B cell (primary cell): ENCODE measurements at regions not wholly inside any gene's neighbourhood (a gene's known extent, or its start where the extent isn't known, plus 50 kb on each side); places are given as distances from the start of the nearest gene placed in this dataset.

Experiments
- ATAC-seq: fragments of 200-7000 bp; cut with Tn5 transposase; one replicate; pipeline ENCODE4 v1.10.0; 2021; ENCODE audit warnings: low read depth, mild to moderate bottlenecking, moderate number of reproducible peaks, moderate library complexity
- CTCF ChIA-PET: fragments of 350-600 bp; sonication (Branson Sonifier 250); formaldehyde crosslinking; loops from one replicate; lab custom pipeline; 2021; ENCODE audit warnings: antibody characterized with exemption, inconsistent platforms; lab: Charles Lee
- POLR2A ChIA-PET: fragments of 350-600 bp; sonication (Branson Sonifier 250); formaldehyde crosslinking; loops from one replicate; lab custom pipeline; 2021; ENCODE audit warnings: antibody characterized with exemption; lab: Charles Lee
- DNase-seq: peaks from one replicate; pipeline ENCODE4 v3.0.0; 2013
- H2AFZ ChIP-seq: 2 replicates; pipeline ENCODE4 v1.6.1; 2012; ENCODE audit warnings: mild to moderate bottlenecking, low read depth, low read length; ENCODE audit not compliant: insufficient read depth, poor library complexity, severe bottlenecking
- H3K27ac ChIP-seq, 2 donors: 1 replicate in 1 of 2; 2 replicates in 1 of 2; pipeline ENCODE4 v1.5.1; 2012 to 2013; ENCODE audit warnings: low read length in 2 of 2, mild to moderate bottlenecking in 2 of 2, moderate library complexity in 1 of 2
- H3K27me3 ChIP-seq, 4 experiments: fragments of 200-600 bp in 1 of 4; sonication (generic) in 1 of 4; replicated peaks in 1 of 4; 1 replicate in 2 of 4; 2 replicates in 2 of 4; pipeline versions ENCODE4 v1.6.1 to v1.7.0; 2013 to 2016; ENCODE audit warnings: low read length in 3 of 4, mild to moderate bottlenecking in 2 of 4, mixed read lengths in 1 of 4, moderate library complexity in 1 of 4; ENCODE audit not compliant: insufficient read depth in 4 of 4, control insufficient read depth in 3 of 4; ENCODE audit errors: control extremely low read depth in 1 of 4
- H3K36me3 ChIP-seq, 2 experiments: replicated peaks in 1 of 2; 1 replicate in 1 of 2; 2 replicates in 1 of 2; pipeline versions ENCODE4 v1.6.1 to v1.7.1; 2013; ENCODE audit warnings: low read length in 1 of 2; ENCODE audit not compliant: insufficient read depth in 2 of 2, control insufficient read depth in 1 of 2; ENCODE audit errors: control extremely low read depth in 1 of 2, extremely low read depth in 1 of 2
- H3K4me1 ChIP-seq, 2 donors: fragments of 200-600 bp in 1 of 2; sonication (generic) in 1 of 2; 1 replicate in 1 of 2; 2 replicates in 1 of 2; pipeline versions ENCODE4 v1.5.1 to v1.6.1; 2013 to 2017; ENCODE audit warnings: low read length in 2 of 2; ENCODE audit not compliant: control insufficient read depth in 2 of 2, insufficient read depth in 2 of 2
- H3K4me2 ChIP-seq: replicated peaks from 2 replicates; pipeline ENCODE3; 2012; ENCODE audit warnings: mild to moderate bottlenecking, low read depth, low read length; ENCODE audit not compliant: poor library complexity, severe bottlenecking
- H3K4me3 ChIP-seq, 5 experiments: fragments of 200-600 bp in 1 of 5; sonication (generic) in 1 of 5; 1 replicate in 3 of 5; 2 replicates in 2 of 5; pipeline versions ENCODE4 v1.5.1 to v1.7.0; 2011 to 2016; ENCODE audit warnings: low read length in 4 of 5, mild to moderate bottlenecking in 4 of 5, low read depth in 2 of 5, control low read depth in 1 of 5, moderate library complexity in 1 of 5; ENCODE audit not compliant: insufficient read depth in 1 of 5; ENCODE audit errors: control extremely low read depth in 1 of 5, extremely low read depth in 1 of 5
- H3K79me2 ChIP-seq: fragments of 200-600 bp; sonication (generic); one replicate; pipeline ENCODE4 v1.6.0; 2016; ENCODE audit warnings: low read length; ENCODE audit not compliant: control insufficient read depth, insufficient read depth
- H3K9ac ChIP-seq: fragments of 200-600 bp; sonication (generic); 2 replicates; pipeline ENCODE4 v1.6.1; 2017; ENCODE audit warnings: mild to moderate bottlenecking, low read length, moderate library complexity
- H3K9me3 ChIP-seq, 3 donors: one replicate each; pipeline versions ENCODE4 v1.6.1 to v1.7.1; 2013; ENCODE audit warnings: low read length in 2 of 3; ENCODE audit not compliant: control insufficient read depth in 2 of 3, insufficient read depth in 1 of 3; ENCODE audit errors: control extremely low read depth in 1 of 3
- H4K20me1 ChIP-seq: 2 replicates; pipeline ENCODE4 v1.6.0; 2012; ENCODE audit warnings: mild to moderate bottlenecking, low read length; ENCODE audit not compliant: insufficient read depth, control insufficient read depth, poor library complexity, severe bottlenecking
- H3K27ac Mint-ChIP-seq: one replicate; pipeline ENCODE4 v1.8.0; 2021; ENCODE audit warnings: mixed read lengths
- H3K27me3 Mint-ChIP-seq: one replicate; pipeline ENCODE4 v1.8.0; 2021; ENCODE audit warnings: mixed read lengths
- H3K4me1 Mint-ChIP-seq: one replicate; pipeline ENCODE4 v1.8.0; 2021; ENCODE audit warnings: mixed read lengths
- H3K4me3 Mint-ChIP-seq: one replicate; pipeline ENCODE4 v1.8.0; 2021; ENCODE audit warnings: mixed read lengths
- H3K9me3 Mint-ChIP-seq: one replicate; pipeline ENCODE4 v1.8.0; 2022; ENCODE audit warnings: mixed read lengths; ENCODE audit not compliant: insufficient read depth
- CTCF ChIP-seq: fragments of 200-600 bp; IDR thresholded peaks from one replicate; pipeline ENCODE4 v1.8.0; 2022; ENCODE audit warnings: antibody characterized with exemption, mild to moderate bottlenecking
- EZH2 ChIP-seq: IDR thresholded peaks from 2 replicates; pipeline ENCODE4 v1.6.1; 2012; ENCODE audit warnings: borderline replicate concordance, low read depth, mild to moderate bottlenecking, moderate library complexity, low read length; ENCODE audit not compliant: insufficient read depth, poor library complexity, severe bottlenecking
- WGBS: methylation state at CpG from one replicate; pipeline ENCODE4 v1.1.5; 2013; ENCODE audit warnings: missing lambda C conversion rate; ENCODE audit not compliant: insufficient coverage; 5-methylcytosine and 5-hydroxymethylcytosine counted together
- intact Hi-C: fragments of 100-400 bp; cut with micrococcal nuclease; formaldehyde crosslinking; loops from one replicate; pipeline ENCODE4 v1.10.0; 2022

- H3K9ac ChIP-seq: no peak overlapping the region
- intact Hi-C loops: loop anchor here (10.0 kb wide), 1 partner anchor 986 kb away; no protein-coding TSS in a partner anchor
Measured at GRCh38 chr5:161138751-161139455, 286.9 kb upstream of the ATP10B start.

More at GRCh38 chr5:161138751-161139455, 286.9 kb upstream of the ATP10B start:
- no peak for ATAC-seq
- Mint-ChIP-seq H3K27me3 (no peaks in the 10 kb centered on the region), H3K4me1 (peaks cover 1% of the 10 kb centered on the region), H3K27ac (no peak overlapping the region), H3K4me3 (peak overlapping the region; percentile 8), H3K9me3 (no peaks in the 10 kb centered on the region)
- Histone ChIP-seq H3K9me3 (no peaks in the 10 kb centered on the region), H3K4me1 (no peaks in the 10 kb centered on the region), H2AFZ (no peak overlapping the region), H3K36me3 (no peaks in the 10 kb centered on the region), H4K20me1 (no peaks in the 10 kb centered on the region), H3K4me3 (no peak overlapping the region), H3K79me2 (no peaks in the 10 kb centered on the region), H3K4me2 (no peak overlapping the region), H3K27me3 (no peaks in the 10 kb centered on the region), H3K27ac (no peak overlapping the region)
- WGBS: 22% methylated on average over 1 of the region's 2 CpGs
- ChIA-PET POLR2A (no interaction called here), CTCF (no interaction called here)
- TF ChIP-seq CTCF (no peak), EZH2 (no peak)
- no peak for DNase-seq
